ENCODE measurements at regions not wholly inside any gene's neighbourhood (a gene's known extent, or its start where the extent isn't known, plus 50 kb on each side); places are given as distances from the start of the nearest gene placed in this dataset.

DNA sequence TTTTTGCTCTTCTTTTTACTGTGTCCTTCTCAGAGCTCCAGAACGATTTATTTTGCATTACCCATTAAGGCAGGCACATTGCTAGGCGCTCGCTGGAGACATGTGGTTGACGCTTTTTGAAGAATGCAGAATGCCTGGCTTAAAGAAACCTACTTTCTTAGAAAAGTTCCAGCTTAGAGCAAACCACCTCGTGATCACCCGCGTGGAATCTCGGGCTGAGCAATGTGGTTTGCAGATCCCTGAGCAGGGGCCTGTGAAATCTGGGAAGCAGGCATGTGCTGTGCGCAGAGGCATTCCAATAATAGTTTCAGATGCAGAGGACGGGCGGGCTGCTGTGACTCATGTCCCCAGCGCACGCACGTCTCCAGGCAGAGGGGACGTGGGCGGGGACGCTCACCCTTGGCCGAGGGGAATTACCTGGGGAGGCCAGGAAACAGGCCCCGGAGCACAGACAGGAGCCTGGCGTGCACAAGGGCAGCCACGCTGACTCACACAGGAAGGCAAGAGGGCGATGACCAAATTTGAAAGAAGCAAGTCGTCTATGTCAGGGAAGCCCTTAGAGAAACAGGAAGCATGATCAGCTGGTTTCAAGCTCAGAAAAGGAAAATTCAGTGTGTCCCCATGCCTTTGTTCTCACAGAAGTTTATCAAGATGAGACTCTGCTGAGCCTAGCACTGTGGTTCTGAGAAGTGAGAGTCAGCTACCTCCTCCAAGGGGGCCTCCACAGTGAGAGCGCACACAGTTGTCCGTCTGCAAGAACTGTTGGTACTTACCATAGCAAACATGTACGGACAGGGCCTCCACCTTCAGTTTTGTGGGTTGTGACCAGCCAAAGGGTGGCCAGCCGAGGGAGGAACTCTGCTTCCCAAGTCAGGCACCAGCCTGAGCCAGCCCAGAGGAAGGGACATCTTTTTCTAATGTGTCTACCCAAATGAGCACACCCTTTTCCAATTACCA is 218.6 kb downstream of the PIK3R1 start (continued):
- TF ChIP-seq, protein P1, sequence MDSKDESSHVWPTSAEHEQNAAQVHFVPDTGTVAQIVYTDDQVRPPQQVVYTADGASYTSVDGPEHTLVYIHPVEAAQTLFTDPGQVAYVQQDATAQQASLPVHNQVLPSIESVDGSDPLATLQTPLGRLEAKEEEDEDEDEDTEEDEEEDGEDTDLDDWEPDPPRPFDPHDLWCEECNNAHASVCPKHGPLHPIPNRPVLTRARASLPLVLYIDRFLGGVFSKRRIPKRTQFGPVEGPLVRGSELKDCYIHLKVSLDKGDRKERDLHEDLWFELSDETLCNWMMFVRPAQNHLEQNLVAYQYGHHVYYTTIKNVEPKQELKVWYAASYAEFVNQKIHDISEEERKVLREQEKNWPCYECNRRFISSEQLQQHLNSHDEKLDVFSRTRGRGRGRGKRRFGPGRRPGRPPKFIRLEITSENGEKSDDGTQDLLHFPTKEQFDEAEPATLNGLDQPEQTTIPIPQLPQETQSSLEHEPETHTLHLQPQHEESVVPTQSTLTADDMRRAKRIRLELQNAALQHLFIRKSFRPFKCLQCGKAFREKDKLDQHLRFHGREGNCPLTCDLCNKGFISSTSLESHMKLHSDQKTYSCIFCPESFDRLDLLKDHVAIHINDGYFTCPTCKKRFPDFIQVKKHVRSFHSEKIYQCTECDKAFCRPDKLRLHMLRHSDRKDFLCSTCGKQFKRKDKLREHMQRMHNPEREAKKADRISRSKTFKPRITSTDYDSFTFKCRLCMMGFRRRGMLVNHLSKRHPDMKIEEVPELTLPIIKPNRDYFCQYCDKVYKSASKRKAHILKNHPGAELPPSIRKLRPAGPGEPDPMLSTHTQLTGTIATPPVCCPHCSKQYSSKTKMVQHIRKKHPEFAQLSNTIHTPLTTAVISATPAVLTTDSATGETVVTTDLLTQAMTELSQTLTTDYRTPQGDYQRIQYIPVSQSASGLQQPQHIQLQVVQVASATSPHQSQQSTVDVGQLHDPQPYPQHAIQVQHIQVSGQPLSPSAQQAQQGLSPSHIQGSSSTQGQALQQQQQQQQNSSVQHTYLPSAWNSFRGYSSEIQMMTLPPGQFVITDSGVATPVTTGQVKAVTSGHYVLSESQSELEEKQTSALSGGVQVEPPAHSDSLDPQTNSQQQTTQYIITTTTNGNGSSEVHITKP (CRISPR knock-in tag; IDR thresholded peaks at IDR 0.05; ENCODE audit: low read depth), result no peak
- TF ChIP-seq ATAD3A (CRISPR knock-in tag; IDR thresholded peaks at IDR 0.05) (no peak), TOPORS (CRISPR knock-in tag; IDR thresholded peaks at IDR 0.05) (no peak), SIX4 (CRISPR knock-in tag; IDR thresholded peaks at IDR 0.05) (no peak), ZNF577 (CRISPR knock-in tag; IDR thresholded peaks at IDR 0.05; ENCODE audit: borderline replicate concordance, low read depth) (no peak), KDM4B (CRISPR knock-in tag; IDR thresholded peaks at IDR 0.05) (no peak), RCOR2 (CRISPR knock-in tag; IDR thresholded peaks at IDR 0.05) (no peak), ZSCAN29 (CRISPR knock-in tag; conservative IDR thresholded peaks at IDR 0.05) (no peak), NCOA5 (CRISPR knock-in tag; IDR thresholded peaks at IDR 0.05) (no peak)
- TF ChIP-seq, protein P2, sequence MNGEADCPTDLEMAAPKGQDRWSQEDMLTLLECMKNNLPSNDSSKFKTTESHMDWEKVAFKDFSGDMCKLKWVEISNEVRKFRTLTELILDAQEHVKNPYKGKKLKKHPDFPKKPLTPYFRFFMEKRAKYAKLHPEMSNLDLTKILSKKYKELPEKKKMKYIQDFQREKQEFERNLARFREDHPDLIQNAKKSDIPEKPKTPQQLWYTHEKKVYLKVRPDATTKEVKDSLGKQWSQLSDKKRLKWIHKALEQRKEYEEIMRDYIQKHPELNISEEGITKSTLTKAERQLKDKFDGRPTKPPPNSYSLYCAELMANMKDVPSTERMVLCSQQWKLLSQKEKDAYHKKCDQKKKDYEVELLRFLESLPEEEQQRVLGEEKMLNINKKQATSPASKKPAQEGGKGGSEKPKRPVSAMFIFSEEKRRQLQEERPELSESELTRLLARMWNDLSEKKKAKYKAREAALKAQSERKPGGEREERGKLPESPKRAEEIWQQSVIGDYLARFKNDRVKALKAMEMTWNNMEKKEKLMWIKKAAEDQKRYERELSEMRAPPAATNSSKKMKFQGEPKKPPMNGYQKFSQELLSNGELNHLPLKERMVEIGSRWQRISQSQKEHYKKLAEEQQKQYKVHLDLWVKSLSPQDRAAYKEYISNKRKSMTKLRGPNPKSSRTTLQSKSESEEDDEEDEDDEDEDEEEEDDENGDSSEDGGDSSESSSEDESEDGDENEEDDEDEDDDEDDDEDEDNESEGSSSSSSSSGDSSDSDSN (CRISPR knock-in tag; IDR thresholded peaks at IDR 0.05), result peak; percentile 44; the same call in 1 of the 2 replicates
- TF ChIP-seq, protein P3, sequence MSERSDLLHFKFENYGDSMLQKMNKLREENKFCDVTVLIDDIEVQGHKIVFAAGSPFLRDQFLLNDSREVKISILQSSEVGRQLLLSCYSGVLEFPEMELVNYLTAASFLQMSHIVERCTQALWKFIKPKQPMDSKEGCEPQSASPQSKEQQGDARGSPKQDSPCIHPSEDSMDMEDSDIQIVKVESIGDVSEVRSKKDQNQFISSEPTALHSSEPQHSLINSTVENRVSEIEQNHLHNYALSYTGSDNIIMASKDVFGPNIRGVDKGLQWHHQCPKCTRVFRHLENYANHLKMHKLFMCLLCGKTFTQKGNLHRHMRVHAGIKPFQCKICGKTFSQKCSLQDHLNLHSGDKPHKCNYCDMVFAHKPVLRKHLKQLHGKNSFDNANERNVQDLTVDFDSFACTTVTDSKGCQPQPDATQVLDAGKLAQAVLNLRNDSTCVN (CRISPR knock-in tag; IDR thresholded peaks at IDR 0.05; ENCODE audit: borderline replicate concordance), result no peak
- TF ChIP-seq, protein P4, sequence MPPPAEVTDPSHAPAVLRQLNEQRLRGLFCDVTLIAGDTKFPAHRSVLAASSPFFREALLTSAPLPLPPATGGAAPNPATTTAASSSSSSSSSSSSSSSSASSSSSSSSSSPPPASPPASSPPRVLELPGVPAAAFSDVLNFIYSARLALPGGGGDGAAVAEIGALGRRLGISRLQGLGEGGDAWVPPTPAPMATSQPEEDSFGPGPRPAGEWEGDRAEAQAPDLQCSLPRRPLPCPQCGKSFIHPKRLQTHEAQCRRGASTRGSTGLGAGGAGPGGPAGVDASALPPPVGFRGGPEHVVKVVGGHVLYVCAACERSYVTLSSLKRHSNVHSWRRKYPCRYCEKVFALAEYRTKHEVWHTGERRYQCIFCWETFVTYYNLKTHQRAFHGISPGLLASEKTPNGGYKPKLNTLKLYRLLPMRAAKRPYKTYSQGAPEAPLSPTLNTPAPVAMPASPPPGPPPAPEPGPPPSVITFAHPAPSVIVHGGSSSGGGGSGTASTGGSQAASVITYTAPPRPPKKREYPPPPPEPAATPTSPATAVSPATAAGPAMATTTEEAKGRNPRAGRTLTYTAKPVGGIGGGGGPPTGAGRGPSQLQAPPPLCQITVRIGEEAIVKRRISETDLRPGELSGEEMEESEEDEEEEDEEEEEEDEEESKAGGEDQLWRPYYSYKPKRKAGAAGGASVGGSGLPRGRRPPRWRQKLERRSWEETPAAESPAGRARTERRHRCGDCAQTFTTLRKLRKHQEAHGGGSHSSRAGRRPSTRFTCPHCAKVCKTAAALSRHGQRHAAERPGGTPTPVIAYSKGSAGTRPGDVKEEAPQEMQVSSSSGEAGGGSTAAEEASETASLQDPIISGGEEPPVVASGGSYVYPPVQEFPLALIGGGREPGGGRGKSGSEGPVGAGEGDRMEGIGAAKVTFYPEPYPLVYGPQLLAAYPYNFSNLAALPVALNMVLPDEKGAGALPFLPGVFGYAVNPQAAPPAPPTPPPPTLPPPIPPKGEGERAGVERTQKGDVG (CRISPR knock-in tag; IDR thresholded peaks at IDR 0.05; ENCODE audit: borderline replicate concordance), result no peak
- TF ChIP-seq, protein P5, sequence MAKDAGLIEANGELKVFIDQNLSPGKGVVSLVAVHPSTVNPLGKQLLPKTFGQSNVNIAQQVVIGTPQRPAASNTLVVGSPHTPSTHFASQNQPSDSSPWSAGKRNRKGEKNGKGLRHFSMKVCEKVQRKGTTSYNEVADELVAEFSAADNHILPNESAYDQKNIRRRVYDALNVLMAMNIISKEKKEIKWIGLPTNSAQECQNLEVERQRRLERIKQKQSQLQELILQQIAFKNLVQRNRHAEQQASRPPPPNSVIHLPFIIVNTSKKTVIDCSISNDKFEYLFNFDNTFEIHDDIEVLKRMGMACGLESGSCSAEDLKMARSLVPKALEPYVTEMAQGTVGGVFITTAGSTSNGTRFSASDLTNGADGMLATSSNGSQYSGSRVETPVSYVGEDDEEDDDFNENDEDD (CRISPR knock-in tag; IDR thresholded peaks at IDR 0.05; ENCODE audit: borderline replicate concordance), result peak; percentile 69; the same call in 1 of the 2 replicates
- TF ChIP-seq, protein P6, sequence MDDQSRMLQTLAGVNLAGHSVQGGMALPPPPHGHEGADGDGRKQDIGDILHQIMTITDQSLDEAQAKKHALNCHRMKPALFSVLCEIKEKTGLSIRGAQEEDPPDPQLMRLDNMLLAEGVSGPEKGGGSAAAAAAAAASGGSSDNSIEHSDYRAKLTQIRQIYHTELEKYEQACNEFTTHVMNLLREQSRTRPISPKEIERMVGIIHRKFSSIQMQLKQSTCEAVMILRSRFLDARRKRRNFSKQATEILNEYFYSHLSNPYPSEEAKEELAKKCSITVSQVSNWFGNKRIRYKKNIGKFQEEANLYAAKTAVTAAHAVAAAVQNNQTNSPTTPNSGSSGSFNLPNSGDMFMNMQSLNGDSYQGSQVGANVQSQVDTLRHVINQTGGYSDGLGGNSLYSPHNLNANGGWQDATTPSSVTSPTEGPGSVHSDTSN (CRISPR knock-in tag; IDR thresholded peaks at IDR 0.05; ENCODE audit: borderline replicate concordance), result no peak

All from HepG2 (cell line).